H9 (cell line): ENCODE measurements at regions not wholly inside any gene's neighbourhood (a gene's known extent, or its start where the extent isn't known, plus 50 kb on each side); places are given as distances from the start of the nearest gene placed in this dataset.

Experiments used
- DNase-seq: peaks from one replicate; pipeline ENCODE4 v3.0.0-alpha.2; 2017
- H2AFZ ChIP-seq: one replicate; pipeline ENCODE4 v1.6.1; 2013; ENCODE audit warnings: mild to moderate bottlenecking, low read length, control low read depth, moderate library complexity
- H2AK5ac ChIP-seq: 2 replicates; pipeline ENCODE4 v1.6.1; 2013; ENCODE audit warnings: low read length, control low read depth, mixed read lengths; ENCODE audit not compliant: insufficient read length
- H2BK120ac ChIP-seq: one replicate; pipeline ENCODE4 v1.6.1; 2013; ENCODE audit warnings: low read depth, mild to moderate bottlenecking, low read length, control low read depth, inconsistent platforms; ENCODE audit not compliant: poor library complexity, severe bottlenecking
- H2BK12ac ChIP-seq: 2 replicates; pipeline ENCODE4 v1.6.1; 2013; ENCODE audit warnings: low read length, control low read depth, mixed read lengths, low read depth; ENCODE audit not compliant: insufficient read length
- H2BK15ac ChIP-seq: 2 replicates; pipeline ENCODE4 v1.6.1; 2013; ENCODE audit warnings: low read depth, low read length, control low read depth
- H2BK20ac ChIP-seq: one replicate; pipeline ENCODE4 v1.6.1; 2013; ENCODE audit warnings: low read depth, mild to moderate bottlenecking, low read length, control low read depth, inconsistent platforms; ENCODE audit not compliant: poor library complexity, severe bottlenecking
- H2BK5ac ChIP-seq: 2 replicates; pipeline ENCODE4 v1.6.1; 2013; ENCODE audit warnings: low read length, control low read depth, mixed read lengths; ENCODE audit not compliant: insufficient read length
- H3K14ac ChIP-seq: 2 replicates; pipeline ENCODE4 v1.6.1; 2013; ENCODE audit warnings: low read length, control low read depth; ENCODE audit not compliant: insufficient read depth
- H3K18ac ChIP-seq: 2 replicates; pipeline ENCODE4 v1.6.1; 2013; ENCODE audit warnings: low read depth, mild to moderate bottlenecking, mixed read lengths, low read length, control low read depth; ENCODE audit not compliant: insufficient read length
- H3K23ac ChIP-seq: 2 replicates; pipeline ENCODE4 v1.6.1; 2013; ENCODE audit warnings: low read length, control low read depth, mixed read lengths, low read depth; ENCODE audit not compliant: insufficient read length
- H3K23me2 ChIP-seq: 2 replicates; pipeline ENCODE4 v1.6.1; 2013; ENCODE audit warnings: low read depth, mild to moderate bottlenecking, mixed read lengths, low read length, control low read depth; ENCODE audit not compliant: insufficient read length, poor library complexity, severe bottlenecking
- H3K27ac ChIP-seq: 2 replicates; pipeline ENCODE4 v1.5.1; 2013; ENCODE audit warnings: low read length, control low read depth, mixed read lengths, low read depth; ENCODE audit not compliant: insufficient read length
- H3K27me3 ChIP-seq: 2 replicates; pipeline ENCODE4 v1.6.1; 2013; ENCODE audit warnings: low read length, control low read depth, inconsistent platforms; ENCODE audit not compliant: insufficient read depth
- H3K4ac ChIP-seq: 2 replicates; pipeline ENCODE4 v1.6.1; 2013; ENCODE audit warnings: low read depth, mild to moderate bottlenecking, control low read depth, inconsistent platforms, low read length, moderate library complexity
- H3K4me1 ChIP-seq: 2 replicates; pipeline ENCODE4 v1.6.1; 2013; ENCODE audit warnings: low read length, control low read depth, inconsistent platforms; ENCODE audit not compliant: insufficient read depth
- H3K4me2 ChIP-seq: 2 replicates; pipeline ENCODE4 v1.6.1; 2013; ENCODE audit warnings: low read length, control low read depth, mixed read lengths; ENCODE audit not compliant: insufficient read length, insufficient read depth
- H3K56ac ChIP-seq: 2 replicates; pipeline ENCODE4 v1.6.1; 2013; ENCODE audit warnings: low read depth, mild to moderate bottlenecking, mixed read lengths, low read length, control low read depth; ENCODE audit not compliant: insufficient read length
- H3K79me1 ChIP-seq: 2 replicates; pipeline ENCODE4 v1.6.1; 2013; ENCODE audit warnings: low read depth, mild to moderate bottlenecking, moderate library complexity, low read length, control low read depth, inconsistent platforms; ENCODE audit not compliant: insufficient read depth, poor library complexity, severe bottlenecking
- H3K79me2 ChIP-seq: 2 replicates; pipeline ENCODE4 v1.6.1; 2013; ENCODE audit warnings: low read length, control low read depth, inconsistent platforms; ENCODE audit not compliant: insufficient read depth
- H3K9ac ChIP-seq: 2 replicates; pipeline ENCODE4 v1.6.1; 2013; ENCODE audit warnings: low read length, control low read depth, mixed read lengths; ENCODE audit not compliant: insufficient read length; ENCODE audit errors: extremely low read depth
- H3K9me3 ChIP-seq: one replicate; pipeline ENCODE4 v1.6.1; 2013; ENCODE audit warnings: low read depth, low read length, inconsistent platforms; ENCODE audit not compliant: control insufficient read depth
- H3T11ph ChIP-seq: one replicate; pipeline ENCODE4 v1.6.1; 2013; ENCODE audit warnings: mild to moderate bottlenecking, low read length, control low read depth, inconsistent platforms
- H4K20me1 ChIP-seq: one replicate; pipeline ENCODE4 v1.6.1; 2013; ENCODE audit not compliant: control insufficient read depth, insufficient read length, insufficient read depth
- H4K5ac ChIP-seq: 2 replicates; pipeline ENCODE4 v1.6.1; 2013; ENCODE audit warnings: low read depth, mild to moderate bottlenecking, mixed read lengths, low read length, control low read depth; ENCODE audit not compliant: insufficient read length
- H4K8ac ChIP-seq: replicated peaks from 2 replicates; pipeline ENCODE4 v1.6.1; 2013; ENCODE audit warnings: low read length, control low read depth, mixed read lengths, low read depth; ENCODE audit not compliant: insufficient read length
- H4K91ac ChIP-seq: 2 replicates; pipeline ENCODE4 v1.6.1; 2013; ENCODE audit warnings: low read depth, mild to moderate bottlenecking, moderate library complexity, mixed read lengths, low read length, control low read depth; ENCODE audit not compliant: insufficient read length
- H3K27ac Mint-ChIP-seq, 3 experiments: 2 replicates in 2 of 3; 3 replicates in 1 of 3; pipeline ENCODE4 v1.8.0; 2020 to 2021; ENCODE audit warnings: mixed read lengths in 3 of 3, mild to moderate bottlenecking in 1 of 3, moderate library complexity in 1 of 3
- H3K27me3 Mint-ChIP-seq: 2 replicates; pipeline ENCODE4 v1.8.0; 2021; ENCODE audit warnings: low read depth, mild to moderate bottlenecking, moderate library complexity, mixed read lengths
- H3K36me3 Mint-ChIP-seq, 3 experiments: 2 replicates in 2 of 3; 3 replicates in 1 of 3; pipeline ENCODE4 v1.8.0; 2020 to 2021; ENCODE audit warnings: low read depth in 3 of 3, mixed read lengths in 3 of 3; ENCODE audit not compliant: insufficient read depth in 1 of 3
- H3K4me1 Mint-ChIP-seq, 2 experiments: 2 replicates each; pipeline ENCODE4 v1.8.0; 2020; ENCODE audit warnings: mixed read lengths in 2 of 2
- H3K4me3 Mint-ChIP-seq, 2 experiments: 2 replicates in 1 of 2; 3 replicates in 1 of 2; pipeline ENCODE4 v1.8.0; 2020 to 2021; ENCODE audit warnings: mild to moderate bottlenecking in 2 of 2, mixed read lengths in 2 of 2, moderate library complexity in 1 of 2
- H3K9me3 Mint-ChIP-seq, 2 experiments: 2 replicates in 1 of 2; 3 replicates in 1 of 2; pipeline ENCODE4 v1.8.0; 2020; ENCODE audit warnings: mild to moderate bottlenecking in 2 of 2, mixed read lengths in 2 of 2, moderate library complexity in 1 of 2
- CTCF ChIP-seq: fragments of 200-600 bp; sonication (generic); conservative IDR thresholded peaks from 3 replicates; pipeline ENCODE4 v1.8.0; 2021; ENCODE audit warnings: antibody characterized with exemption, mild to moderate bottlenecking
- WGBS: extraction: QIAGEN DNeasy Blood & Tissue Kit; methylation state at CpG from one replicate; pipeline ENCODE4 v1.1.7; 2013; ENCODE audit warnings: missing lambda C conversion rate, low lambda C conversion rate, mixed read lengths; ENCODE audit not compliant: insufficient read length; ENCODE audit errors: extremely low coverage; 5-methylcytosine and 5-hydroxymethylcytosine counted together

- H3K79me1 ChIP-seq: no peaks in the 10 kb centered on the region
- no peak overlapping the region for H3K18ac ChIP-seq
- no peak overlapping the region for H3K4ac ChIP-seq
- no peak overlapping the region for H3K14ac ChIP-seq
- H2BK12ac ChIP-seq: no peak overlapping the region
- H4K8ac ChIP-seq: no peak overlapping the region
- peaks cover 11% of the 10 kb centered on the region; the same call in 1 of the 2 replicates for H3K27me3 ChIP-seq
- no peak overlapping the region for H2BK15ac ChIP-seq
- no peaks in the 10 kb centered on the region for H3K23me2 ChIP-seq
- no CpG with 5 or more reads among the region's 3 CpGs for WGBS
- Mint-ChIP-seq H3K4me3 (no peak overlapping the region), H3K36me3 (no peaks in the 10 kb centered on the region), H3K27me3 (peaks cover 18% of the 10 kb centered on the region), H3K9me3 (no peaks in the 10 kb centered on the region), H3K27ac (no peak overlapping the region), H3K4me1 (peaks cover 14% of the 10 kb centered on the region in 2 experiments)
- H2BK5ac ChIP-seq: no peak overlapping the region
- H2BK120ac ChIP-seq: no peak overlapping the region
- H2AFZ ChIP-seq: no peak overlapping the region
- H3K4me1 ChIP-seq: peaks cover 2% of the 10 kb centered on the region; the same call in 1 of the 2 replicates
- no peak overlapping the region for H3T11ph ChIP-seq
- H3K9me3 ChIP-seq: no peaks in the 10 kb centered on the region
- no peak for TF ChIP-seq CTCF
- no peak overlapping the region for H3K4me2 ChIP-seq
- no peaks in the 10 kb centered on the region for H3K79me2 ChIP-seq
- H4K91ac ChIP-seq: no peak overlapping the region
- H2BK20ac ChIP-seq: no peak overlapping the region
- H3K27ac ChIP-seq: no peak overlapping the region
- no peak overlapping the region for H3K56ac ChIP-seq
- H2AK5ac ChIP-seq: no peak overlapping the region
- no peak overlapping the region for H3K23ac ChIP-seq
- H3K9ac ChIP-seq: no peak overlapping the region
- H4K20me1 ChIP-seq: no peaks in the 10 kb centered on the region
- DNase-seq: no peak
- H4K5ac ChIP-seq: no peak overlapping the region
Observed at GRCh38 chr3:132203889-132204596, 113.2 kb upstream of the ACP3 start.
